Stimulated activated CD4-positive, alpha-beta T cell treated with anti-CD3 and anti-CD28 coated beads, Interleukin-2, amount 100 ng/mL, for 24 hours (primary cell): ENCODE measurements at regions not wholly inside any gene's neighbourhood (a gene's known extent, or its start where the extent isn't known, plus 50 kb on each side); places are given as distances from the start of the nearest gene placed in this dataset.
"Not testable (repeated sequence)": the region's sequence is repeated elsewhere in the genome, so short reads cannot be mapped to it uniquely, and the experiment has no call there.

Source experiments
- DNase-seq, 2 donors: peaks; one replicate each; pipeline ENCODE4 v3.0.0-alpha.2; 2020

- DNase-seq: no peak
Observed at GRCh38 chr4:126539771-126540170, 1093.0 kb upstream of the INTU start.

- DNase-seq: no peak
Observed at GRCh38 chr4:126541820-126542219, 1090.9 kb upstream of the INTU start.

- no peak for DNase-seq
Observed at GRCh38 chr4:126544276-126544675, 1088.5 kb upstream of the INTU start.

GRCh38 chr4:126546197-126546596, 1086.6 kb upstream of the INTU start:
- not testable (repeated sequence) for DNase-seq

- DNase-seq: no peak
Observed at GRCh38 chr4:126547352-126547751, 1085.4 kb upstream of the INTU start.

- DNase-seq: no peak
Observed at GRCh38 chr4:126548890-126549289, 1083.9 kb upstream of the INTU start.

GRCh38 chr4:126552321-126552720, 1080.4 kb upstream of the INTU start:
- DNase-seq: no peak

GRCh38 chr4:126553248-126553647, 1079.5 kb upstream of the INTU start:
- no peak for DNase-seq

- DNase-seq: no peak
Observed at GRCh38 chr4:126558596-126558995, 1074.2 kb upstream of the INTU start.

- no peak for DNase-seq
Observed at GRCh38 chr4:126559961-126560360, 1072.8 kb upstream of the INTU start.

- DNase-seq: no peak
Observed at GRCh38 chr4:126560794-126561193, 1072.0 kb upstream of the INTU start.

- no peak for DNase-seq
Observed at GRCh38 chr4:126563389-126563788, 1069.4 kb upstream of the INTU start.

- no peak for DNase-seq
Observed at GRCh38 chr4:126564283-126564854, 1068.4 kb upstream of the INTU start.

GRCh38 chr4:126568652-126569570, 1063.8 kb upstream of the INTU start:
- no peak for DNase-seq

- no peak for DNase-seq
Observed at GRCh38 chr4:126572264-126572663, 1060.5 kb upstream of the INTU start.

GRCh38 chr4:126582737-126583136, 1050.0 kb upstream of the INTU start:
- no peak for DNase-seq

GRCh38 chr4:126583509-126583908, 1049.2 kb upstream of the INTU start:
- no peak for DNase-seq

GRCh38 chr4:126591583-126591982, 1041.2 kb upstream of the INTU start:
- DNase-seq: no peak

GRCh38 chr4:126592088-126592487, 1040.7 kb upstream of the INTU start:
- DNase-seq: no peak

- no peak for DNase-seq
Observed at GRCh38 chr4:126593626-126594025, 1039.1 kb upstream of the INTU start.

- DNase-seq: no peak
Observed at GRCh38 chr4:126595643-126596042, 1037.1 kb upstream of the INTU start.

- no peak for DNase-seq
Observed at GRCh38 chr4:126599746-126600145, 1033.0 kb upstream of the INTU start.

- no peak for DNase-seq
Observed at GRCh38 chr4:126603210-126603609, 1029.5 kb upstream of the INTU start.

- no peak for DNase-seq
Observed at GRCh38 chr4:126603825-126604224, 1028.9 kb upstream of the INTU start.
